Endothelial cell (in vitro differentiated cells): ENCODE measurements at regions not wholly inside any gene's neighbourhood (a gene's known extent, or its start where the extent isn't known, plus 50 kb on each side); places are given as distances from the start of the nearest gene placed in this dataset.
A peak's percentile ranks its signal among the peaks of the same experiment; 100 is the strongest.

Experiments
- DNase-seq: peaks from one replicate; pipeline ENCODE4 v3.0.0; 2021; ENCODE audit warnings: low spot score
- H3K27ac Mint-ChIP-seq: one replicate; pipeline ENCODE4 v1.8.0; 2021; ENCODE audit warnings: mixed read lengths, inconsistent platforms; ENCODE audit not compliant: unreplicated experiment
- H3K27me3 Mint-ChIP-seq: one replicate; pipeline ENCODE4 v1.8.0; 2021; ENCODE audit warnings: mild to moderate bottlenecking, moderate library complexity, mixed read lengths, inconsistent platforms; ENCODE audit not compliant: unreplicated experiment
- H3K36me3 Mint-ChIP-seq: one replicate; pipeline ENCODE4 v1.8.0; 2021; ENCODE audit warnings: mild to moderate bottlenecking, low read depth, mixed read lengths, inconsistent platforms; ENCODE audit not compliant: unreplicated experiment
- H3K4me1 Mint-ChIP-seq: one replicate; pipeline ENCODE4 v1.8.0; 2021; ENCODE audit warnings: mild to moderate bottlenecking, mixed read lengths, inconsistent platforms; ENCODE audit not compliant: unreplicated experiment
- H3K4me3 Mint-ChIP-seq: one replicate; pipeline ENCODE4 v1.8.0; 2021; ENCODE audit warnings: mild to moderate bottlenecking, mixed read lengths, inconsistent platforms; ENCODE audit not compliant: unreplicated experiment
- H3K9me3 Mint-ChIP-seq: one replicate; pipeline ENCODE4 v1.8.0; 2021; ENCODE audit warnings: mixed read lengths, inconsistent platforms; ENCODE audit not compliant: unreplicated experiment
- CTCF ChIP-seq: fragments of 200-600 bp; sonication (generic); IDR thresholded peaks from one replicate; pipeline ENCODE4 v1.5.0; 2021; ENCODE audit warnings: antibody characterized with exemption; ENCODE audit not compliant: unreplicated experiment

- H3K4me1 Mint-ChIP-seq = no peaks in the 10 kb centered on the region
- no peaks in the 10 kb centered on the region for H3K36me3 Mint-ChIP-seq
- no peak overlapping the region for H3K4me3 Mint-ChIP-seq
- H3K27me3 Mint-ChIP-seq = no peaks in the 10 kb centered on the region
- no peaks in the 10 kb centered on the region for H3K9me3 Mint-ChIP-seq
- TF ChIP-seq CTCF = no peak
- no peak overlapping the region for H3K27ac Mint-ChIP-seq
- DNase-seq = no peak
Observed at GRCh38 chr9:31112491-31112890, 1272.0 kb upstream of the ACO1 start.

- Mint-ChIP-seq H3K36me3 (no peaks in the 10 kb centered on the region), H3K4me3 (no peak overlapping the region), H3K9me3 (no peaks in the 10 kb centered on the region), H3K4me1 (no peaks in the 10 kb centered on the region), H3K27me3 (no peaks in the 10 kb centered on the region), H3K27ac (no peak overlapping the region)
- no peak for TF ChIP-seq CTCF
- no peak for DNase-seq
Observed at GRCh38 chr9:31114346-31114745, 1270.1 kb upstream of the ACO1 start.

- no peaks in the 10 kb centered on the region for H3K9me3 Mint-ChIP-seq
- no peaks in the 10 kb centered on the region for H3K4me1 Mint-ChIP-seq
- no peak overlapping the region for H3K27ac Mint-ChIP-seq
- peaks cover 2% of the 10 kb centered on the region for H3K27me3 Mint-ChIP-seq
- H3K36me3 Mint-ChIP-seq = peaks cover 4% of the 10 kb centered on the region
- DNase-seq = peak; percentile 26
- no peak overlapping the region for H3K4me3 Mint-ChIP-seq
- TF ChIP-seq CTCF = no peak
Observed at GRCh38 chr9:31119890-31120454, 1264.5 kb upstream of the ACO1 start.

GRCh38 chr9:31124389-31124788 lies 1260.1 kb upstream of the ACO1 start:
- Mint-ChIP-seq H3K4me1 (no peaks in the 10 kb centered on the region), H3K27me3 (peaks cover 2% of the 10 kb centered on the region), H3K36me3 (peaks cover 4% of the 10 kb centered on the region), H3K9me3 (no peaks in the 10 kb centered on the region), H3K4me3 (no peak overlapping the region), H3K27ac (no peak overlapping the region)
- no peak for TF ChIP-seq CTCF
- no peak for DNase-seq

GRCh38 chr9:31135567-31135966 lies 1248.9 kb upstream of the ACO1 start:
- no peaks in the 10 kb centered on the region for H3K36me3 Mint-ChIP-seq
- no peak for DNase-seq
- no peak overlapping the region for H3K4me3 Mint-ChIP-seq
- H3K27ac Mint-ChIP-seq = no peak overlapping the region
- TF ChIP-seq CTCF = no peak
- H3K27me3 Mint-ChIP-seq = no peaks in the 10 kb centered on the region
- no peaks in the 10 kb centered on the region for H3K9me3 Mint-ChIP-seq
- peaks cover 2% of the 10 kb centered on the region for H3K4me1 Mint-ChIP-seq
